Heart right ventricle (tissue), 16 donors: ENCODE measurements at regions not wholly inside any gene's neighbourhood (a gene's known extent, or its start where the extent isn't known, plus 50 kb on each side); places are given as distances from the start of the nearest gene placed in this dataset.

Experiments
- ATAC-seq, 8 donors: fragments of 200-7000 bp; cut with Tn5 transposase; one replicate each; pipeline ENCODE4 v1.9.1; 2020; ENCODE audit warnings: mild to moderate bottlenecking in 8 of 8, moderate library complexity in 8 of 8, moderate number of reproducible peaks in 1 of 8
- DNase-seq, 2 donors: peaks; one replicate each; pipeline ENCODE4 v3.0.0-alpha.2; 2020
- H3K27ac ChIP-seq, 10 donors: fragments of 200-600 bp; sonication (generic) in 2 of 10; one replicate each; pipeline versions ENCODE4 v1.5.0 to v1.8.0; 2020 to 2022; ENCODE audit warnings: mild to moderate bottlenecking in 3 of 10
- H3K27me3 ChIP-seq, 7 donors: fragments of 200-600 bp; one replicate each; pipeline ENCODE4 v1.8.0; 2021 to 2022; ENCODE audit warnings: mild to moderate bottlenecking in 2 of 7
- H3K36me3 ChIP-seq, 9 donors: fragments of 200-600 bp; sonication (generic) in 1 of 9; one replicate each; pipeline versions ENCODE4 v1.5.0 to v1.8.0; 2020 to 2022; ENCODE audit warnings: mild to moderate bottlenecking in 2 of 9
- H3K4me1 ChIP-seq, 9 donors: fragments of 200-600 bp; sonication (generic) in 1 of 9; one replicate each; pipeline versions ENCODE4 v1.5.0 to v1.8.0; 2020 to 2022; ENCODE audit warnings: mild to moderate bottlenecking in 4 of 9
- H3K4me3 ChIP-seq, 10 donors: fragments of 200-600 bp; sonication (generic) in 2 of 10; one replicate each; pipeline versions ENCODE4 v1.5.0 to v1.8.0; 2020 to 2022; ENCODE audit warnings: mild to moderate bottlenecking in 7 of 10, moderate library complexity in 2 of 10
- H3K9me3 ChIP-seq, 11 donors: fragments of 200-600 bp in 10 of 11; sonication (generic) in 2 of 11; one replicate each; pipeline versions ENCODE4 v1.5.0 to v1.8.0; 2013 to 2022; ENCODE audit warnings: mild to moderate bottlenecking in 2 of 11, control low read depth in 1 of 11, moderate library complexity in 1 of 11
- CTCF ChIP-seq, 9 donors: fragments of 200-600 bp; sonication (generic) in 2 of 9; IDR thresholded peaks; one replicate each; pipeline versions ENCODE4 v1.5.0 to v1.8.0; 2021 to 2022; ENCODE audit warnings: antibody characterized with exemption in 9 of 9, mild to moderate bottlenecking in 5 of 9, moderate library complexity in 1 of 9
- WGBS, 2 donors: extraction: QIAGEN DNeasy Blood & Tissue Kit; methylation state at CpG; one replicate each; pipeline ENCODE4 v1.1.7; 2013; ENCODE audit warnings: inconsistent platforms in 1 of 2; 5-methylcytosine and 5-hydroxymethylcytosine counted together
- intact Hi-C, 10 donors: fragments of 100-400 bp; cut with DNase I; formaldehyde crosslinking; loops; one replicate each; pipeline versions ENCODE4 v1.11.1 to v1.14.2; 2022
- donor health status: Arrhythmogenic right ventricular cardiomyopathy.
- donor health status: ischemic (EF 13 %, LVEDD 7.1; RV severe dilation, severe dysfunction).
- donor health status: healthy with polysubstance abuse.
- donor health status: DM: no; HTN: yes; CAD: no.
- donor health status: DM: no; HTN: no; CAD: no.
- donor health status: ischemic (EF 25% LVEDD 6.9; RV normal size, moderate dysfunction).
- donor health status: ischemic (EF 25% LVEDD 5.7; RV mildly dilated, moderate dysfunction).
- donor health status: healthy.
- donor health status: DM: yes; HTN: yes; CAD: no.
- donor health status: Ischemic cardiomyopathy.
- donor health status: ischemic (EF 35%, LVEDD 5.7; RV mildly dilated, moderate dysfunction).
- donor health status: nonischemic (EF 11% LVEDD 7.7; RV severe dilation, severe dysfunction).
- donor health status: DM: yes; HTN: yes; CAD: no.
- donor health status: PGD.
- donor health status: ischemic (EF 29% LVEDD 5.4; RV normal size, mild dysfunction).
- donor health status: nonischemic (EF 23%, LVEDD 6.1; RV moderate dilation, normal function).

GRCh38 chr16:5861241-5861640, 763.6 kb upstream of the EEF2KMT start:
- WGBS, 2 donors, result 47 to 49% methylated on average over 5 of the region's 5 CpGs
- Histone ChIP-seq H3K36me3 (no peaks in the 10 kb centered on the region), H3K9me3 (no peaks in the 10 kb centered on the region), H3K4me1 (no peaks in the 10 kb centered on the region), H3K4me3 (no peak overlapping the region), H3K27me3 (peaks cover 0 to 15% (median 0%) of the 10 kb centered on the region in 7 donors), H3K27ac (no peak overlapping the region)
- no peak for TF ChIP-seq CTCF (IDR thresholded peaks at IDR 0.05)
- ATAC-seq, result no peak
- intact Hi-C loops, result no loop called here
- no peak for DNase-seq

- WGBS, 2 donors, result 23 to 33% methylated on average over 4 of the region's 4 CpGs
- no peaks in the 10 kb centered on the region for H3K4me1 ChIP-seq
- H3K36me3 ChIP-seq, result no peaks in the 10 kb centered on the region
- peaks cover 0 to 12% (median 0%) of the 10 kb centered on the region in 11 donors for H3K9me3 ChIP-seq
- intact Hi-C loops, result no loop called here
- DNase-seq (no peak), ATAC-seq (no peak)
- H3K27ac ChIP-seq, result no peak overlapping the region
- peaks cover 0 to 15% (median 0%) of the 10 kb centered on the region in 7 donors for H3K27me3 ChIP-seq
- TF ChIP-seq CTCF (IDR thresholded peaks at IDR 0.05), result no peak
- no peak overlapping the region for H3K4me3 ChIP-seq
These were observed 760.6 kb upstream of the EEF2KMT start for GRCh38 chr16:5858180-5858579.

GRCh38 chr16:5854027-5854426, 756.4 kb upstream of the EEF2KMT start:
- H3K4me1 ChIP-seq, result no peaks in the 10 kb centered on the region
- TF ChIP-seq CTCF (IDR thresholded peaks at IDR 0.05), result no peak
- peaks cover 0 to 4% (median 0%) of the 10 kb centered on the region in 7 donors for H3K27me3 ChIP-seq
- no peak overlapping the region for H3K4me3 ChIP-seq
- WGBS, 2 donors, result 67 to 78% methylated on average over 5 of the region's 5 CpGs
- peaks cover 0 to 12% (median 0%) of the 10 kb centered on the region in 11 donors for H3K9me3 ChIP-seq
- no peak for DNase-seq
- ATAC-seq, result no peak
- no peaks in the 10 kb centered on the region for H3K36me3 ChIP-seq
- H3K27ac ChIP-seq, result no peak overlapping the region
- intact Hi-C loops, result no loop called here

GRCh38 chr16:5852151-5852550, 754.6 kb upstream of the EEF2KMT start:
- Histone ChIP-seq H3K36me3 (no peaks in the 10 kb centered on the region), H3K4me3 (no peak overlapping the region), H3K4me1 (no peaks in the 10 kb centered on the region), H3K9me3 (peaks cover 0 to 12% (median 0%) of the 10 kb centered on the region in 11 donors), H3K27ac (no peak overlapping the region), H3K27me3 (no peaks in the 10 kb centered on the region)
- no peak for ATAC-seq
- 70 to 73% methylated on average over 6 of the region's 6 CpGs for WGBS, 2 donors
- DNase-seq, result no peak
- no peak for TF ChIP-seq CTCF (IDR thresholded peaks at IDR 0.05)
- intact Hi-C loops, result no loop called here
